ENCODE measurements at regions not wholly inside any gene's neighbourhood (a gene's known extent, or its start where the extent isn't known, plus 50 kb on each side); places are given as distances from the start of the nearest gene placed in this dataset.

- Mint-ChIP-seq H3K27me3 (ENCODE audit: low read depth) (peaks cover 2% of the 10 kb centered on the region), H3K4me3 (no peak overlapping the region), H3K27ac (no peak overlapping the region), H3K4me1 (ENCODE audit: low read depth) (no peaks in the 10 kb centered on the region), H3K9me3 (no peaks in the 10 kb centered on the region), H3K36me3 (ENCODE audit: low read depth) (no peaks in the 10 kb centered on the region)
- no peak for DNase-seq (ENCODE audit: low spot score)
Measured at GRCh38 chr15:62845241-62846126, 197.1 kb upstream of the TPM1 start.

- H3K9me3 Mint-ChIP-seq: no peaks in the 10 kb centered on the region
Measured at GRCh38 chr15:62846131-62846804, 196.3 kb upstream of the TPM1 start.

GRCh38 chr15:62846805-62847495 is 195.6 kb upstream of the TPM1 start:
- Mint-ChIP-seq H3K9me3 (no peaks in the 10 kb centered on the region), H3K27me3 (ENCODE audit: low read depth) (peaks cover 2% of the 10 kb centered on the region), H3K27ac (no peak overlapping the region), H3K36me3 (ENCODE audit: low read depth) (no peaks in the 10 kb centered on the region), H3K4me1 (ENCODE audit: low read depth) (no peaks in the 10 kb centered on the region), H3K4me3 (no peak overlapping the region)
- no peak for DNase-seq (ENCODE audit: low spot score)

More at GRCh38 chr15:62846131-62846804, 196.3 kb upstream of the TPM1 start:
- Mint-ChIP-seq H3K36me3 (ENCODE audit: low read depth) (no peaks in the 10 kb centered on the region), H3K4me1 (ENCODE audit: low read depth) (no peaks in the 10 kb centered on the region), H3K27ac (no peak overlapping the region), H3K27me3 (ENCODE audit: low read depth) (peaks cover 2% of the 10 kb centered on the region), H3K4me3 (no peak overlapping the region)
- DNase-seq (ENCODE audit: low spot score): no peak

GRCh38 chr15:62847900-62848489 is 194.6 kb upstream of the TPM1 start:
- peak; percentile 11 for DNase-seq (ENCODE audit: low spot score)
- no peak overlapping the region for H3K27ac Mint-ChIP-seq
- H3K9me3 Mint-ChIP-seq: no peaks in the 10 kb centered on the region
- H3K4me1 Mint-ChIP-seq (ENCODE audit: low read depth): no peaks in the 10 kb centered on the region
- no peak overlapping the region for H3K4me3 Mint-ChIP-seq
- H3K36me3 Mint-ChIP-seq (ENCODE audit: low read depth): no peaks in the 10 kb centered on the region
- H3K27me3 Mint-ChIP-seq (ENCODE audit: low read depth): peaks cover 2% of the 10 kb centered on the region

GRCh38 chr15:62848632-62849050 is 193.9 kb upstream of the TPM1 start:
- Mint-ChIP-seq H3K27me3 (ENCODE audit: low read depth) (peaks cover 2% of the 10 kb centered on the region), H3K27ac (no peak overlapping the region), H3K4me3 (no peak overlapping the region), H3K4me1 (ENCODE audit: low read depth) (no peaks in the 10 kb centered on the region), H3K36me3 (ENCODE audit: low read depth) (no peaks in the 10 kb centered on the region), H3K9me3 (no peaks in the 10 kb centered on the region)
- no peak for DNase-seq (ENCODE audit: low spot score)

GRCh38 chr15:62849316-62850106 is 193.0 kb upstream of the TPM1 start:
- no peaks in the 10 kb centered on the region for H3K9me3 Mint-ChIP-seq
- no peaks in the 10 kb centered on the region for H3K36me3 Mint-ChIP-seq (ENCODE audit: low read depth)
- peaks cover 2% of the 10 kb centered on the region for H3K27me3 Mint-ChIP-seq (ENCODE audit: low read depth)
- H3K4me1 Mint-ChIP-seq (ENCODE audit: low read depth): no peaks in the 10 kb centered on the region
- no peak overlapping the region for H3K27ac Mint-ChIP-seq
- H3K4me3 Mint-ChIP-seq: no peak overlapping the region
- no peak for DNase-seq (ENCODE audit: low spot score)

GRCh38 chr15:62850318-62850717 is 192.2 kb upstream of the TPM1 start:
- H3K4me1 Mint-ChIP-seq (ENCODE audit: low read depth): no peaks in the 10 kb centered on the region
- no peaks in the 10 kb centered on the region for H3K9me3 Mint-ChIP-seq
- no peak for DNase-seq (ENCODE audit: low spot score)
- H3K36me3 Mint-ChIP-seq (ENCODE audit: low read depth): no peaks in the 10 kb centered on the region
- H3K27ac Mint-ChIP-seq: no peak overlapping the region
- H3K27me3 Mint-ChIP-seq (ENCODE audit: low read depth): peaks cover 2% of the 10 kb centered on the region
- H3K4me3 Mint-ChIP-seq: no peak overlapping the region

GRCh38 chr15:62850791-62851291 is 191.7 kb upstream of the TPM1 start:
- Mint-ChIP-seq H3K27me3 (ENCODE audit: low read depth) (peaks cover 2% of the 10 kb centered on the region), H3K4me3 (no peak overlapping the region), H3K9me3 (no peaks in the 10 kb centered on the region), H3K27ac (no peak overlapping the region), H3K36me3 (ENCODE audit: low read depth) (no peaks in the 10 kb centered on the region), H3K4me1 (ENCODE audit: low read depth) (no peaks in the 10 kb centered on the region)
- DNase-seq (ENCODE audit: low spot score): no peak

GRCh38 chr15:62853114-62853840 is 189.3 kb upstream of the TPM1 start:
- Mint-ChIP-seq H3K4me3 (no peak overlapping the region), H3K9me3 (no peaks in the 10 kb centered on the region), H3K36me3 (ENCODE audit: low read depth) (no peaks in the 10 kb centered on the region), H3K27me3 (ENCODE audit: low read depth) (peaks cover 2% of the 10 kb centered on the region), H3K27ac (no peak overlapping the region), H3K4me1 (ENCODE audit: low read depth) (no peaks in the 10 kb centered on the region)
- no peak for DNase-seq (ENCODE audit: low spot score)

GRCh38 chr15:62853841-62854225 is 188.7 kb upstream of the TPM1 start:
- no peak overlapping the region for H3K27ac Mint-ChIP-seq

GRCh38 chr15:62854420-62855084 is 188.0 kb upstream of the TPM1 start:
- no peak for DNase-seq (ENCODE audit: low spot score)
- H3K4me1 Mint-ChIP-seq (ENCODE audit: low read depth): no peaks in the 10 kb centered on the region
- no peaks in the 10 kb centered on the region for H3K9me3 Mint-ChIP-seq
- H3K4me3 Mint-ChIP-seq: no peak overlapping the region
- H3K27ac Mint-ChIP-seq: no peak overlapping the region
- H3K27me3 Mint-ChIP-seq (ENCODE audit: low read depth): no peaks in the 10 kb centered on the region
- H3K36me3 Mint-ChIP-seq (ENCODE audit: low read depth): no peaks in the 10 kb centered on the region

More at GRCh38 chr15:62853841-62854225, 188.7 kb upstream of the TPM1 start:
- Mint-ChIP-seq H3K9me3 (no peaks in the 10 kb centered on the region), H3K27me3 (ENCODE audit: low read depth) (peaks cover under 1% of the 10 kb centered on the region), H3K36me3 (ENCODE audit: low read depth) (no peaks in the 10 kb centered on the region), H3K4me1 (ENCODE audit: low read depth) (no peaks in the 10 kb centered on the region), H3K4me3 (no peak overlapping the region)
- DNase-seq (ENCODE audit: low spot score): no peak

GRCh38 chr15:62855085-62855476 is 187.5 kb upstream of the TPM1 start:
- Mint-ChIP-seq H3K9me3 (no peaks in the 10 kb centered on the region), H3K36me3 (ENCODE audit: low read depth) (no peaks in the 10 kb centered on the region), H3K4me1 (ENCODE audit: low read depth) (no peaks in the 10 kb centered on the region), H3K4me3 (no peak overlapping the region), H3K27me3 (ENCODE audit: low read depth) (no peaks in the 10 kb centered on the region), H3K27ac (no peak overlapping the region)
- DNase-seq (ENCODE audit: low spot score): no peak
